GM12878 (cell line): ENCODE measurements at regions not wholly inside any gene's neighbourhood (a gene's known extent, or its start where the extent isn't known, plus 50 kb on each side); places are given as distances from the start of the nearest gene placed in this dataset.

Source experiments
- ATAC-seq: fragments of 200-7000 bp; cut with Tn5 transposase; 3 replicates; pipeline ENCODE4 v1.9.1; 2020; ENCODE audit warnings: mild to moderate bottlenecking, moderate library complexity
- BruUV-seq: library from RNA; stranded (reverse); fragments of 400-500 nt; replicated peaks from 2 replicates; lab custom pipeline; 2021; lab: Mats Ljungman, UMichigan
- CTCF ChIA-PET: fragments of 300-600 bp; sonication (Branson Sonifier 250); formaldehyde crosslinking; extraction: SDS; loops from one replicate; lab custom pipeline; 2021; ENCODE audit warnings: inconsistent platforms; lab: Yijun Ruan, JAX
- POLR2A ChIA-PET: fragments of 350-600 bp; formaldehyde crosslinking; extraction: SDS; loops from one replicate; lab custom pipeline; 2021; ENCODE audit warnings: inconsistent platforms; lab: Charles Lee
- RAD21 ChIA-PET: fragments of 300-600 bp; sonication (Branson Sonifier 250); formaldehyde crosslinking; loops from one replicate; lab custom pipeline; 2023; ENCODE audit warnings: antibody characterized with exemption; ENCODE audit not compliant: unreplicated experiment; lab: Charles Lee
- SMC1A ChIA-PET: fragments of 300-600 bp; sonication (Branson Sonifier 250); formaldehyde crosslinking; loops from one replicate; lab custom pipeline; 2023; ENCODE audit not compliant: unreplicated experiment, uncharacterized antibody; lab: Charles Lee
- DNase-seq: peaks from one replicate; pipeline ENCODE4 v3.0.0-alpha.2; 2011; ENCODE audit warnings: low read depth, low spot score
- FAIRE-seq: peaks from 3 replicates; lab custom pipeline; 2011; peaks lifted over from hg19 to GRCh38; lab: Jason Lieb, UNC
- H2AFZ ChIP-seq: 2 replicates; pipeline ENCODE4 v1.6.0; 2011; ENCODE audit warnings: low read depth, low read length, control low read depth; ENCODE audit not compliant: control insufficient read depth
- H3K27ac ChIP-seq: 2 replicates; pipeline ENCODE4 v1.5.1; 2011; ENCODE audit warnings: control low read depth; ENCODE audit not compliant: control insufficient read depth, insufficient read depth
- H3K27me3 ChIP-seq, 2 experiments: replicated peaks in 1 of 2; 2 replicates each; pipeline versions ENCODE4 v1.6.0 to v1.6.1; 2011; ENCODE audit warnings: low read length in 1 of 2; ENCODE audit not compliant: control insufficient read depth in 2 of 2, insufficient read depth in 2 of 2
- H3K36me3 ChIP-seq, 2 experiments: 2 replicates each; pipeline ENCODE4 v1.5.1; 2011; ENCODE audit warnings: low read length in 1 of 2; ENCODE audit not compliant: control insufficient read depth in 2 of 2, insufficient read depth in 2 of 2
- H3K4me1 ChIP-seq: 2 replicates; pipeline ENCODE4 v1.6.1; 2011; ENCODE audit warnings: mild to moderate bottlenecking, low read length, moderate library complexity, mixed read lengths; ENCODE audit not compliant: control insufficient read depth, insufficient read depth
- H3K4me2 ChIP-seq: 2 replicates; pipeline ENCODE4 v1.6.0; 2011; ENCODE audit warnings: control low read depth; ENCODE audit not compliant: control insufficient read depth, insufficient read depth
- H3K4me3 ChIP-seq: fragments of 200-600 bp; sonication (generic); 2 replicates; pipeline ENCODE4 v1.5.1; 2016
- H3K79me2 ChIP-seq: 2 replicates; pipeline ENCODE4 v1.6.0; 2011; ENCODE audit warnings: low read length; ENCODE audit not compliant: control insufficient read depth, insufficient read depth
- H3K9ac ChIP-seq: 2 replicates; pipeline ENCODE4 v1.8.0; 2011; ENCODE audit warnings: low read length, control low read depth, mixed read lengths; ENCODE audit not compliant: control insufficient read depth, insufficient read depth
- H3K9me3 ChIP-seq: replicated peaks from 3 replicates; pipeline ENCODE4 v1.5.1; 2011; ENCODE audit warnings: mild to moderate bottlenecking, low read length; ENCODE audit not compliant: control insufficient read depth, insufficient read depth
- H4K20me1 ChIP-seq: 2 replicates; pipeline ENCODE4 v1.6.0; 2011; ENCODE audit not compliant: control insufficient read depth, insufficient read depth
- ASH2L ChIP-seq: fragments of 300-600, 200-600 bp; sonication (generic); IDR thresholded peaks from 2 replicates; pipeline ENCODE4 v1.6.1; 2017; ENCODE audit warnings: low read depth, mild to moderate bottlenecking, borderline replicate concordance
- CREM ChIP-seq: IDR thresholded peaks from 2 replicates; pipeline ENCODE4 v1.6.1; 2014; ENCODE audit warnings: antibody characterized with exemption, low read depth
- ETV6 ChIP-seq, 2 experiments: fragments of 450-650 bp in 1 of 2; IDR thresholded peaks in 1 of 2; conservative IDR thresholded peaks in 1 of 2; 2 replicates each; pipeline ENCODE4 v1.6.1; 2014; ENCODE audit warnings: antibody characterized with exemption in 1 of 2, borderline replicate concordance in 1 of 2, low read depth in 1 of 2, mild to moderate bottlenecking in 1 of 2, moderate library complexity in 1 of 2
- FOS ChIP-seq: IDR thresholded peaks from 3 replicates; pipeline ENCODE4 v1.6.1; 2011; ENCODE audit warnings: borderline replicate concordance; ENCODE audit not compliant: insufficient read length; ENCODE audit errors: extremely low read depth
- HDAC6 ChIP-seq: fragments of 200-600 bp; sonication (generic); IDR thresholded peaks from one replicate; pipeline ENCODE4 v1.8.0; 2017; ENCODE audit warnings: antibody characterized with exemption; ENCODE audit not compliant: unreplicated experiment
- HDGF ChIP-seq: fragments of 450-650 bp; IDR thresholded peaks from 2 replicates; pipeline ENCODE4 v1.6.1; 2016; ENCODE audit warnings: antibody characterized with exemption
- JUNB ChIP-seq: IDR thresholded peaks from 2 replicates; pipeline ENCODE4 v1.6.1; 2016; ENCODE audit warnings: antibody characterized with exemption, mild to moderate bottlenecking
- JUND ChIP-seq: IDR thresholded peaks from 2 replicates; pipeline ENCODE4 v1.6.1; 2012; ENCODE audit warnings: low read depth, mild to moderate bottlenecking, low read length, improper control_type of control experiment, moderate library complexity
- MTA2 ChIP-seq: fragments of 450-650 bp; IDR thresholded peaks from 2 replicates; pipeline ENCODE4 v1.6.1; 2016; ENCODE audit warnings: low read depth, mild to moderate bottlenecking, moderate library complexity
- NFIC ChIP-seq: IDR thresholded peaks from 2 replicates; pipeline ENCODE4 v1.6.1; 2012; ENCODE audit warnings: low read depth, mild to moderate bottlenecking, inconsistent platforms, low read length, moderate library complexity
- NFYB ChIP-seq: IDR thresholded peaks from 2 replicates; pipeline ENCODE4 v1.6.1; 2011; ENCODE audit warnings: low read depth, mild to moderate bottlenecking, low read length, improper control_type of control experiment, moderate library complexity; ENCODE audit not compliant: insufficient read depth
- RAD51 ChIP-seq: fragments of 450-650 bp; IDR thresholded peaks from 2 replicates; pipeline ENCODE4 v1.6.1; 2016; ENCODE audit warnings: moderate library complexity, mild to moderate bottlenecking, inconsistent platforms
- RCOR1 ChIP-seq: conservative IDR thresholded peaks from 2 replicates; pipeline ENCODE4 v1.6.1; 2012; ENCODE audit warnings: low read depth, low read length, improper control_type of control experiment
- SP1 ChIP-seq: IDR thresholded peaks from one replicate; pipeline ENCODE4 v1.6.1; 2011; ENCODE audit warnings: low read depth, low read length
- SUZ12 ChIP-seq: fragments of 200-600 bp; sonication (generic); IDR thresholded peaks from one replicate; pipeline ENCODE4 v1.6.1; 2018; ENCODE audit warnings: antibody characterized with exemption, mild to moderate bottlenecking; ENCODE audit not compliant: unreplicated experiment
- YY1 ChIP-seq: IDR thresholded peaks from 2 replicates; pipeline ENCODE4 v1.6.1; 2011; ENCODE audit warnings: low read depth, mild to moderate bottlenecking, low read length
- ZBTB40 ChIP-seq: fragments of 450-650 bp; IDR thresholded peaks from 2 replicates; pipeline ENCODE4 v1.6.1; 2016; ENCODE audit warnings: mild to moderate bottlenecking, moderate library complexity, borderline replicate concordance
- ZNF207 ChIP-seq: fragments of 450-650 bp; IDR thresholded peaks from 2 replicates; pipeline ENCODE4 v1.6.1; 2014; ENCODE audit warnings: antibody characterized with exemption, mild to moderate bottlenecking, borderline replicate concordance
- WGBS: methylation state at CpG from one replicate; pipeline ENCODE4 v1.1.6; 2016; ENCODE audit warnings: low lambda C conversion rate; ENCODE audit not compliant: insufficient replicate concordance, insufficient coverage; ENCODE audit errors: missing lambda C conversion rate; 5-methylcytosine and 5-hydroxymethylcytosine counted together
- in situ Hi-C: fragments of 300-500 bp; cut with MboI; formaldehyde crosslinking; loops from 9 replicates; pipeline ENCODE4 v1.14.3; 2018; ENCODE audit warnings: mixed read lengths
- intact Hi-C: fragments of 100-400 bp; cut with micrococcal nuclease; formaldehyde crosslinking; loops from one replicate; pipeline ENCODE4 v1.14.2; 2022; ENCODE audit not compliant: unreplicated experiment
- TF ChIP-seq, protein P1 (sequence below): fragments of 450-650 bp; IDR thresholded peaks from 2 replicates; pipeline ENCODE4 v1.6.1; 2017; ENCODE audit warnings: mild to moderate bottlenecking
- TF ChIP-seq, protein P2 (sequence below): IDR thresholded peaks from 2 replicates; pipeline ENCODE4 v1.6.1; 2012; ENCODE audit warnings: low read depth, low read length, improper control_type of control experiment

DNA sequence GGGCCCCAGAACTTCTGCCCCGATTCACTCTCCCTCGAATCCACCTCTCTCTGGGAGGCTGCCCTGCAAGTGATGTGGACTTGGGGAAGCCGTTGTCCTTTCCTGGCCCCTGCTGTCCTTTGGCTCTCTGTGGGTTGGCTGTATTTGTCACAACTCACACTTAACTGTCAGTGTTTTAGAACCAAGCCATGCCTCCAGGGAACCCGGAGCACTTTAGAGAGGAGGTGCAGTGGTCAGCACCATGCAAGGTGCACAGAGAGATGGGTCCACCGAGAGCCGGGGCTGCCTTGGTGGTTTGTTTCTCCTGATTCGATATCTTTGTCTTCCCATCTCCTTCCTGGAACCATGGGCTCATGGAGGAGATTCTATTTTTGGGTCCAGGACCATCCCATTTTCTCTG, 129.5 kb upstream of the RTL1 start:
- TF ChIP-seq, protein P1, sequence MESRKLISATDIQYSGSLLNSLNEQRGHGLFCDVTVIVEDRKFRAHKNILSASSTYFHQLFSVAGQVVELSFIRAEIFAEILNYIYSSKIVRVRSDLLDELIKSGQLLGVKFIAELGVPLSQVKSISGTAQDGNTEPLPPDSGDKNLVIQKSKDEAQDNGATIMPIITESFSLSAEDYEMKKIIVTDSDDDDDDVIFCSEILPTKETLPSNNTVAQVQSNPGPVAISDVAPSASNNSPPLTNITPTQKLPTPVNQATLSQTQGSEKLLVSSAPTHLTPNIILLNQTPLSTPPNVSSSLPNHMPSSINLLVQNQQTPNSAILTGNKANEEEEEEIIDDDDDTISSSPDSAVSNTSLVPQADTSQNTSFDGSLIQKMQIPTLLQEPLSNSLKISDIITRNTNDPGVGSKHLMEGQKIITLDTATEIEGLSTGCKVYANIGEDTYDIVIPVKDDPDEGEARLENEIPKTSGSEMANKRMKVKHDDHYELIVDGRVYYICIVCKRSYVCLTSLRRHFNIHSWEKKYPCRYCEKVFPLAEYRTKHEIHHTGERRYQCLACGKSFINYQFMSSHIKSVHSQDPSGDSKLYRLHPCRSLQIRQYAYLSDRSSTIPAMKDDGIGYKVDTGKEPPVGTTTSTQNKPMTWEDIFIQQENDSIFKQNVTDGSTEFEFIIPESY = no peak
- no peak for TF ChIP-seq RAD51
- TF ChIP-seq HDGF = no peak
- no peak for TF ChIP-seq SP1
- TF ChIP-seq SUZ12 = no peak
- TF ChIP-seq ETV6 (conservative IDR thresholded peaks at IDR 0.05 in 1 of 2, IDR thresholded peaks at IDR 0.05 in 1 of 2; ENCODE audit: borderline replicate concordance in 1 of 2, low read depth in 1 of 2) = no peak
- TF ChIP-seq JUND = no peak
- no peak for TF ChIP-seq CREM
- TF ChIP-seq NFIC = no peak
- TF ChIP-seq MTA2 = no peak
- TF ChIP-seq HDAC6 = no peak
- TF ChIP-seq ASH2L = no peak
- no peak for TF ChIP-seq NFYB
- TF ChIP-seq FOS = no peak
- TF ChIP-seq, protein P2, sequence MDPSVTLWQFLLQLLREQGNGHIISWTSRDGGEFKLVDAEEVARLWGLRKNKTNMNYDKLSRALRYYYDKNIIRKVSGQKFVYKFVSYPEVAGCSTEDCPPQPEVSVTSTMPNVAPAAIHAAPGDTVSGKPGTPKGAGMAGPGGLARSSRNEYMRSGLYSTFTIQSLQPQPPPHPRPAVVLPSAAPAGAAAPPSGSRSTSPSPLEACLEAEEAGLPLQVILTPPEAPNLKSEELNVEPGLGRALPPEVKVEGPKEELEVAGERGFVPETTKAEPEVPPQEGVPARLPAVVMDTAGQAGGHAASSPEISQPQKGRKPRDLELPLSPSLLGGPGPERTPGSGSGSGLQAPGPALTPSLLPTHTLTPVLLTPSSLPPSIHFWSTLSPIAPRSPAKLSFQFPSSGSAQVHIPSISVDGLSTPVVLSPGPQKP = no peak
- TF ChIP-seq RCOR1 = no peak
- no peak for TF ChIP-seq ZNF207
- TF ChIP-seq JUNB = no peak
- no peak for TF ChIP-seq YY1
- no peak for TF ChIP-seq ZBTB40
- H3K4me2 ChIP-seq = no peak overlapping the region
- BruUV-seq = no TSS peak
- 42% methylated on average over 7 of the region's 7 CpGs for WGBS
- H3K27me3 ChIP-seq = no peaks in the 10 kb centered on the region
- in situ Hi-C loops (no loop called here), intact Hi-C loops (no loop called here)
- ATAC-seq (no peak), DNase-seq (no peak), FAIRE-seq (no peak)
- H2AFZ ChIP-seq = no peak overlapping the region
- H3K36me3 ChIP-seq = no peaks in the 10 kb centered on the region
- POLR2A ChIA-PET = no interaction called here
- SMC1A ChIA-PET = no interaction called here
- H3K9me3 ChIP-seq = no peaks in the 10 kb centered on the region
- CTCF ChIA-PET = no interaction called here
- RAD21 ChIA-PET = no interaction called here
- H3K9ac ChIP-seq = no peak overlapping the region
- H3K4me1 ChIP-seq = no peaks in the 10 kb centered on the region
- H3K79me2 ChIP-seq = no peaks in the 10 kb centered on the region
- H3K27ac ChIP-seq = no peak overlapping the region
- H3K4me3 ChIP-seq = no peak overlapping the region
- H4K20me1 ChIP-seq = no peaks in the 10 kb centered on the region
